Activated B cell treated with CpG ODN at 0.5 μM for 24 hours (primary cell): ENCODE measurements at regions not wholly inside any gene's neighbourhood (a gene's known extent, or its start where the extent isn't known, plus 50 kb on each side); places are given as distances from the start of the nearest gene placed in this dataset.
"Not testable (repeated sequence)": the region's sequence is repeated elsewhere in the genome, so short reads cannot be mapped to it uniquely, and the experiment has no call there.

Experiments used
- ATAC-seq: fragments of 200-7000 bp; cut with Tn5 transposase; one replicate; pipeline ENCODE4 v1.10.0; 2021; ENCODE audit warnings: low read depth, mild to moderate bottlenecking, moderate library complexity
- CTCF ChIA-PET: fragments of 350-600 bp; sonication (Branson Sonifier 250); formaldehyde crosslinking; loops from one replicate; lab custom pipeline; 2021; ENCODE audit warnings: antibody characterized with exemption; lab: Charles Lee
- POLR2A ChIA-PET: fragments of 350-600 bp; sonication (Branson Sonifier 250); formaldehyde crosslinking; loops from one replicate; lab custom pipeline; 2021; ENCODE audit warnings: antibody characterized with exemption; lab: Charles Lee
- DNase-seq: peaks from one replicate; pipeline ENCODE4 v3.0.0; 2022
- H3K27ac Mint-ChIP-seq: one replicate; pipeline ENCODE4 v1.8.0; 2020; ENCODE audit warnings: mixed read lengths
- H3K27me3 Mint-ChIP-seq: one replicate; pipeline ENCODE4 v1.8.0; 2021; ENCODE audit warnings: mixed read lengths
- H3K36me3 Mint-ChIP-seq: one replicate; pipeline ENCODE4 v1.8.0; 2021; ENCODE audit warnings: low read depth, mixed read lengths
- H3K4me1 Mint-ChIP-seq: one replicate; pipeline ENCODE4 v1.8.0; 2021; ENCODE audit warnings: mixed read lengths
- H3K4me3 Mint-ChIP-seq: one replicate; pipeline ENCODE4 v1.8.0; 2020; ENCODE audit warnings: mild to moderate bottlenecking, mixed read lengths
- H3K9me3 Mint-ChIP-seq: one replicate; pipeline ENCODE4 v1.8.0; 2020; ENCODE audit warnings: mixed read lengths
- CTCF ChIP-seq: fragments of 200-600 bp; IDR thresholded peaks from one replicate; pipeline ENCODE4 v1.8.0; 2022; ENCODE audit warnings: antibody characterized with exemption, mild to moderate bottlenecking
- intact Hi-C: fragments of 100-400 bp; cut with micrococcal nuclease; formaldehyde crosslinking; loops from one replicate; pipeline ENCODE4 v1.15.1; 2024

- peaks cover 18% of the 10 kb centered on the region for H3K4me1 Mint-ChIP-seq
- DNase-seq, H3K27ac Mint-ChIP-seq, H3K27me3 Mint-ChIP-seq, H3K36me3 Mint-ChIP-seq, POLR2A ChIA-PET, intact Hi-C loops, CTCF ChIA-PET, ATAC-seq, H3K4me3 Mint-ChIP-seq, H3K9me3 Mint-ChIP-seq: not testable (repeated sequence)
Observed at GRCh38 chr2:113386780-113387433, 50.6 kb upstream of the ZNG1B start.

GRCh38 chr2:113379621-113380020 is 57.9 kb upstream of the ZNG1B start:
- H3K4me3 Mint-ChIP-seq, ATAC-seq, H3K36me3 Mint-ChIP-seq, H3K9me3 Mint-ChIP-seq, POLR2A ChIA-PET, H3K27me3 Mint-ChIP-seq, DNase-seq, intact Hi-C loops: not testable (repeated sequence)
- peak overlapping the region; percentile 36 for H3K27ac Mint-ChIP-seq
- H3K4me1 Mint-ChIP-seq = peaks cover 34% of the 10 kb centered on the region
- CTCF ChIA-PET = interaction anchor here (2.0 kb wide), 1 partner anchor 11 kb away, joined by 9 read pairs; no protein-coding TSS in a partner anchor

- ChIA-PET POLR2A (interaction anchor here (0.5 to 1.9 kb wide), 7 partner anchors 12 to 239 kb away, joined by 3 to 18 read pairs (median 5); no protein-coding TSS in a partner anchor), CTCF (interaction anchor here (0.8 to 2.1 kb wide), 4 partner anchors 13 to 239 kb away, joined by 3 to 24 read pairs (median 8); no protein-coding TSS in a partner anchor)
- intact Hi-C loops = loop anchor here (1.0 kb wide), 1 partner anchor 13 kb away; no protein-coding TSS in a partner anchor
- Mint-ChIP-seq H3K4me1 (peaks cover 53% of the 10 kb centered on the region), H3K36me3 (no peaks in the 10 kb centered on the region), H3K27me3 (no peaks in the 10 kb centered on the region), H3K27ac (peak overlapping the region; percentile 94), H3K9me3 (no peaks in the 10 kb centered on the region), H3K4me3 (peak overlapping the region; percentile 70)
- no peak for TF ChIP-seq CTCF
- DNase-seq (no peak), ATAC-seq (peak; percentile 92)
Observed at GRCh38 chr2:113376913-113377445, 60.5 kb upstream of the ZNG1B start.

- H3K4me1 Mint-ChIP-seq = peaks cover 53% of the 10 kb centered on the region
- DNase-seq = no peak
- H3K27me3 Mint-ChIP-seq = no peaks in the 10 kb centered on the region
- H3K36me3 Mint-ChIP-seq = no peaks in the 10 kb centered on the region
- no peaks in the 10 kb centered on the region for H3K9me3 Mint-ChIP-seq
- no peak for TF ChIP-seq CTCF
- intact Hi-C loops = no loop called here
- peak overlapping the region; percentile 94 for H3K27ac Mint-ChIP-seq
- ATAC-seq = peak; percentile 6
- ChIA-PET CTCF (interaction anchor here (0.8 to 2.1 kb wide), 4 partner anchors 14 to 239 kb away, joined by 3 to 24 read pairs (median 8); no protein-coding TSS in a partner anchor), POLR2A (interaction anchor here (0.6 to 1.9 kb wide), 6 partner anchors 13 to 238 kb away, joined by 3 to 18 read pairs (median 6); no protein-coding TSS in a partner anchor)
- H3K4me3 Mint-ChIP-seq = peak overlapping the region; percentile 3
Observed at GRCh38 chr2:113376253-113376912, 61.1 kb upstream of the ZNG1B start.

GRCh38 chr2:113374857-113375256 is 62.6 kb upstream of the ZNG1B start:
- ATAC-seq, H3K27me3 Mint-ChIP-seq, H3K9me3 Mint-ChIP-seq, H3K36me3 Mint-ChIP-seq, DNase-seq, POLR2A ChIA-PET: not testable (repeated sequence)
- peak overlapping the region; percentile 67 for H3K4me3 Mint-ChIP-seq
- H3K4me1 Mint-ChIP-seq = peaks cover 58% of the 10 kb centered on the region
- CTCF ChIA-PET = interaction anchor here (1.5 kb wide), 1 partner anchor 15 kb away, joined by 6 read pairs; no protein-coding TSS in a partner anchor
- peak overlapping the region; percentile 74 for H3K27ac Mint-ChIP-seq
- intact Hi-C loops = loop anchor here (5.0 kb wide), 1 partner anchor 78 kb away; no protein-coding TSS in a partner anchor

GRCh38 chr2:113372258-113372834 is 65.1 kb upstream of the ZNG1B start:
- H3K4me3 Mint-ChIP-seq, ATAC-seq, H3K27ac Mint-ChIP-seq, H3K36me3 Mint-ChIP-seq, H3K27me3 Mint-ChIP-seq, H3K9me3 Mint-ChIP-seq, DNase-seq: not testable (repeated sequence)
- peaks cover 50% of the 10 kb centered on the region for H3K4me1 Mint-ChIP-seq
- ChIA-PET CTCF (interaction anchor here (2.9 to 3.5 kb wide), 3 partner anchors 17 to 235 kb away, joined by 15 to 20 read pairs (median 17); no protein-coding TSS in a partner anchor), POLR2A (interaction anchor here (1.4 kb wide), 1 partner anchor 18 kb away, joined by 4 read pairs; no protein-coding TSS in a partner anchor)
- intact Hi-C loops = loop anchor here (5.0 kb wide), 1 partner anchor 75 kb away; no protein-coding TSS in a partner anchor
